GM19238 (cell line): ENCODE measurements at regions not wholly inside any gene's neighbourhood (a gene's known extent, or its start where the extent isn't known, plus 50 kb on each side); places are given as distances from the start of the nearest gene placed in this dataset.

Source experiments
- DNase-seq: peaks from one replicate; pipeline ENCODE4 v3.0.0; 2011; ENCODE audit warnings: low spot score; ENCODE audit not compliant: insufficient read length

DNA sequence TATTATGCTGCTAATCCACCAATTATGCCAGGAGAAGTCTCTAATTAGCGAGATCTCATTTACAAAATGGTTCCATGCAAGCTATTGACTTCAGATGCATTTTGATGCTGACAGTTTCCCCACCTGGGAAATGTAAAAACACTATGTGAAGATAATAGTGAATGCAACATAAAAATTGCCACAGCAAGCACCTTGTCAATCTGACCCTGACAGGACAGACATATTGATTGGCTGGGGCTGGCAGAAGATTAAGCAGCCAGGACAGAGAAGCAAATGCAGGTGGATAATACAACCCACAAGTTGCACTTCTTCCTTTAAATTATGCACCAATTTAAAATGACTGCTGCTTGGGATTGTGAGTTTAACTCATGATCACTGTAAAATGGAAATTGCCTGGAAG is 642.8 kb upstream of the POT1 start:
- DNase-seq, result no peak

DNA sequence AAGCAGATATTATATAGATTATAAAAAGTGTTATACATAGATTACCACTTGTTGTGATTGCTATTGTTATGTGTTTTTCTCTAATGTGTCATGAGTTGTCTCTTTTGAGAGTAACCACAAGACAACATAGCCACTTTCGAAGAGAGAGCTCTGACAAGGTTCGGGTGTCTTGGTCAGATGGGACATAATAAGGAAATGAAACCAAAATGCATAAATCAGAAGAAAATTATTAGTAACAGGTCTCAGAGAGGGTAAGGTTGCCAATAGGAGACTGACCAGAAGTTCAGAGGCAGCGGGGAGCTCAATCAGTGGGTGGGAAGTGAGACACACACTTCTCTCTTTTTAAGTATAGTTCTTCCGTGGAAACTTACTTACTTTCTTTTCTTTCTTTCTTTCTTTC is 639.2 kb upstream of the POT1 start:
- DNase-seq, result no peak

DNA sequence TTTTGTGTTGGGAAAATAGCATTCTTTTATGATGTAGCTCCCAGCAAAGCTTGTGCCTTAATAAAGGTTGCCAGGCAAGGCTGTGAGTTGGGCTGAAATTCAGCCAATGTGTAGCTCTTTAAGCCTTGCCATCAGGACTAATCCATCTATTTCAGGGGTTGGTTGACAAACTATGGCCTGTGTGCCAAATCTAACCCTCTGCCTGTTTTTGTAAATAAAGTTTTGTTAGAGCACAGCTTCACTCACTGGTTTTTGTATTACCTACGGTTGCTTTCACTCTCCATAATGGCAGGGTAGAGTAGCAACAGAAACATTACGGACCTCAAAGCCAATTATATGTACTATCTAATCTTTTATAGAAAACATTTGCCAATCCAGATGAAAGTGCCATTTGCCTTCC is 638.1 kb upstream of the POT1 start:
- DNase-seq, result no peak

DNA sequence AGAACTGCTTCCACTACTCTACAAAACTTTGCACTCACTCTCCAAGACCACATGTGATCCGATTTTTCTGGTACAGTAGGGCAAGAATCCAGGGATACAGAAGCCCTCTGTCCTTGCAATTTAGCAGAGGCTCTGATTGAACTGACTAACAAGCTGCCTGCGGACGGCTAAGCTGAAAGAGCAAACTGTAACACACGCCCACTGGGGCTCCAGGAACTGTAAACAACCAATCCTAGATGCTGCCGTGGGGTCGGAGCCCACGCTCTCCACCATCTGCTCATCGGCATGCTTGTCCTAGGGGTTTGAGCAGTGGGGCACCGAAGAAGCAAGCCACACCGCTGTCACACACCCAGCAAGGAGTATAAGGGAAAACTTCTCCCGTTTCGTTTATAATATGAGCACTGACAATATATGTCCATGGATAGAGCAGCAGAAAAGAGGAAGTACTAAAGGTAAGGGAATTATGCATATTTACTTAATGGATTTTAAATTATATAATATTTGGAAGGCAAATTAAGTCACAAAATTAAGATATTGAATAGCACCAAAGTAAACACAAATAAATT is 634.4 kb upstream of the POT1 start:
- DNase-seq, result no peak

DNA sequence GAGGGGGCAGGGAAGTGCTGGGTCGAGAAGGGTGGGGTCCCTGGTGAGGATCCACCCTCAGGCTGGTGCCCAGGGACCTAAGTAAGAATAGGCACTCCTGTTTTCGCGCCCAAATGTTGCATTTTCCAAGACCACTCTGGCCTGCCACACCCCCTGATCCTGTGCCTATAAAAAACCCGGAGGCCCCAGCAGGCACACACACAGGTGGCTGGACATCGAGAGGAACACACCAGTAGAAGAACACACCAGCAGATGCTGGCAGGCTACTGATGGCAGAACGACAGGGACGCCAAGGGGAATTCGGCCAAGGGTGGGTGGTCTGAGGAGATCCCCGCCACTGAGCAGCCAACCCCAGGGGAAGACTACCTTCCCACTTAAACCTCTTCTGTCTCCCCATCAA is 633.9 kb upstream of the POT1 start:
- DNase-seq, result no peak

DNA sequence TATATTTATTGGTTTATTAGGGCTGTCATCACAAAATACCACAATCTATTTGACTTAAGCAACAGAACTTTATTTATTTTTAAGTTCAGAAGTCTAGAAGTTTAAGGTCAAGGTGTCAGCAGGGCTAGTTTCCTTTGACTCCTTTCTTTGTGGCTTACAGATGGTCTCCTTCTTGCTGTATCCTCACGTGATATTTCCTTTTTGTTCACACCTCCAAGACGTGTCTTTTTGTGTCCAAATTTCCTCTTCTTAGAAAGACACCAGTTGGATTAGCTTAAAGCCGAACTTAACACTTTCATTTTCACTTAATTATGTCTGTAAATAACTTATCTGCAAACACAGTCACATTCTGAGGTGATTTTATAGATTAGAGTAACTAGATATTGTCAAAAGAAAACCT is 631.4 kb upstream of the POT1 start:
- no peak for DNase-seq

DNA sequence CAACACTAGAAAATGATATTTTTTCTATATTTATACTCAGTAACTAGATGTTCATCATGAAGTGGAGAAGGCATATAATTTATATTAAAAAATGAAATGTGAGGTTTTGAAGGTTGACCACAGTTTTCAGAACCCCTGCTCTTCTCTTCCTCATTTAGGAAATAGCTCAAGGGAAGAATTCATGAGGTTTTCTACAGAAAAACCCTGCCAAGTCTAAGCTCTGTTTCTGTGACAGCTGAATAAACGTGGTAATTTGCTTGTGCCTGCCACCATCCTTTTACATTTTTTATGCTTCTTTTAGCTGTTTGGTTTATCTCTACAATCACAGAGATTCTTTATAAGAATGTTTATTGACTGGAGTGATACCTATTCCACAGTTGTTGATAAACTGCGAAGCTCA is 630.3 kb upstream of the POT1 start:
- no peak for DNase-seq

DNA sequence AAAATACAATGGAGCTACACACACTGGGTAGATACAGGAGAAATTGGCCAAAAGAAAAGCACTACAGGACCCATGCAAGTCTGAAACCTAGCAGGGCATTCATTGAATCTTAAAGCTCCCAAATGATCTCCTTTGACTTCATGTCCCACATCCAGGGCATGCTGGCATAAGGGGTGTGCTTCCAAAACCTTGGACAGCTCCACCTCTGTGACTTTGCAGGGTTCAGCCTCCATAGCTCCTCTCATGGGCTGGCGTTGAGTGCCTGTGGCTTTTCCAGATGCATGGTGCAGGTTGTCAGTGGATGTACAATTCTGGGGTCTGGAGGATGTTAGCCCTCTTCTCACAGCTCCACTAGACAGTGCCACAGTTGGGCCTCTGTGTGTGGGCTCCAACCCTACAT is 626.3 kb upstream of the POT1 start:
- no peak for DNase-seq

DNA sequence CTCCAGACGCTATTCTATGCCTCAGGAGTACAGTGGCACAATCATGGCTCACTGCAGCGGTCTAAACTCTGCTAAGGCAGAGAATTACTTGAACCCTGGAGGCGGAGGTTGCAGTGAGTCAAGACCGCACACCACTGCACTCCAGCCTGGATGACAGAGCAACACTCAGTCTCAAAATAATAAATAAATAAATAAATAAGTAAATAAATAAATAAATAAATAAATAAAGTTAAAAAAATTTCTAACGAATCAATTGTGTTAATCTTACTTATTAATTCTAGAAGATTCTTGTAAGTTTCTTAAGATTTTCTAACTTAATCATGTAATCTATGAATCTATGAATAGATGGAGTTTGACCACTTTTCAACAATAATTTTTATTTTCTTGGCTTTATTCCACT is 621.4 kb upstream of the POT1 start:
- no peak for DNase-seq

DNA sequence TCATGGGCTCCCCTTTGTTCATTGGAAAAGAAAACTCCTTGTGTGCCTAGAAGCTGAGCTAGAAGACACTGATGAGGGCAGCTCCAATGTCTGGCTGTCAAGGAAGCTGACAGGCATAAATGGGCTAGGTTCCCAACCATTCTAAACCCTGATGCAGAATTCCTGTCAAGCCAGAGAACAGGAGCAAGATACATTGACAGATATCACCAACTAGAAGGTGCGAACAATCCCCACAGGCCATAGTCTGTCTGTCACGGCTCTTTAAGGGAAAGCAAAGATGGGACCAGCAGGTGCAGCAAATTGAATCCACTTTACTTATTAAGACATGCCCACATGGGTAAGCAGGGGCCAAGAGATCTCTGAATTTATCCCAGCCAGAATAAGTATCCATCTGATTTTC is 617.9 kb upstream of the POT1 start:
- DNase-seq, result no peak

DNA sequence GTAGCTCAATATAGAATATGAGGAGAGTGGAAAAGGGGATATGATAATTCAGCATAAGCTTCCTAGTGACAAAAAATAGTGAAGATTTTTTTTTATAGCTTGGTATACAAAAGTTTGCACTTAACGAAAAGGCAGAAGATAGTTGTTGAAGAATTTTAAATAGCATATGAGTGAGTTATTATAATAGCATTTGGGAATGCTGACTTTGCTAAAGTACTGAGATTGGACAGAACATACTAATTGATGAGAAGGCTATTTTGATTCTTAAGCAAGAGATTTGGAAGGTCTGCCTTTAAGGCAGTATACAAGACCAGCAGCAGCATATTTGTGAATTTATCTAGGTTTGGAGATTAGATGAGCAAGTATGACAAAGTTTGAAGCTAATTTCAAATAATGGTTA is 600.9 kb upstream of the POT1 start:
- DNase-seq, result no peak

DNA sequence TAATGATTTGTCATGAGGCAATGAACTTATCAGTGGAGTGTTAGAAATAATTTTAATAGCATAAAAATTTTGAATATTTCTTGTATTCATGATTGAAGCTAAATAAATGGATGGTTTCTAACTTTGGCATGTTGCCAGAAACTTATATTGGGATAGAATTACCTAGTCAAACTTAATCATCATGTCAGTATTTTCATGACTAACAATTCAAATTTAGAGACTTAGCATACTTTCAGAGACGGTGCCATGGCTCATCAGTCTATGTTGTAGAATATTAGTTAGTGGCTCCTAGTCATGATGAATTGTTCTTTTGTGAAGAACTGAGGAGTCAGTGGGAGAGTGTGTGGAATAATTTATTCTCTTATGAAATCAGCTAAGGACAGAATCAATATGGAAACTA is 599.6 kb upstream of the POT1 start:
- DNase-seq, result no peak

DNA sequence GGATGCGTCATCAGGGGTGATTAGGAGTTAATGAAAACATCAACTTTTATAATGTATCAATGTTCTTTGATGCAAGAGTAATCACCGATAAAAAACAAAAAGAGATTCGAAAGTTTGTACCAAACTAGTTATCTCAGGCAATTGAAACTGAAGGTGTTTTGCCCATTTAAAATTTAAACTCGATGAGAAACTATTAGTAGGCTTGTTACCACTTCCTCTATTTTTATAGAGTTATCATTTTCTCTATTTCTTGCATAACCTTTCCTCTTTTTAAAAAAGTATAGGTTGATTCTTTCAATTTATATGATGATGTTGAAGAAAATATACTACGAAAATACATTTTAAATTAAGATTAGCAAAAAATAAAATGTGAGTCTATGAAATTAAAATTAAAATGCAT is 597.3 kb upstream of the POT1 start:
- DNase-seq, result no peak

DNA sequence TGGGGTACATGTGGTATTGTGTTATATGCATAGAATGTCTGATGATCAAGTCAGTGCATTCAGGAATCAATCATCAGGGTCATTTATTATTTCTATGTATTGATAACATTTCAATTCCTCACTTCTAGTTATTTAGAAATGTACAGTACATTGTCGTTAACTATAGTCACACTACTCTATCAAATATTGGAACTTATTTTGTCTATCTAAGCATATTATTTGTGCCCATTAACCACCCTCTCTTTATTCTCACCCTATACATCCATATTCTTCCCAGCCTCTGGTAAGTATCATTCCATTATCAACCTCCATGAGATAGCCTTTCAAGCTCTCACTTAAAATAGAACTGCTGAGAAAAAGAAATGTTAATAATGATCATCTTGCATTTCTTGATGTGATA is 596.5 kb upstream of the POT1 start:
- no peak for DNase-seq

DNA sequence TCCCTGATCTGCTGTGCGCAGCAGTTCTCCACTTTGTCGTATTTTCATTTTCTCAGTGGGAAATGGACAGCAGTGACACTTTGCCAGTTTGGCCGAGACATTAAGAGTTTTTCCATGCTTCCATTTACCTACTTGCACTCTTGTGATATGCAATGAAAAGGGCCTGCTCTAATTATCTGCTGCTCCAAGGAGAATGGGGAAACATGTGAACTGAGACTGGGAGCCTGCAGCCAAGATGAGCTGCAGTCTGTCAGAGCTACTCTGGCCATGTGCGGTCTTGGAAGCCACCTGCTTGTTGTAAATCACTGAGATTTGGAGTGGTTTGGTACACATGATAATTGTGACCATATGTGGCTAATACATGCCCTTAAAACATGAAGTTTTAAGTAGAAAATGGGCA is 586.6 kb upstream of the POT1 start:
- DNase-seq, result no peak

DNA sequence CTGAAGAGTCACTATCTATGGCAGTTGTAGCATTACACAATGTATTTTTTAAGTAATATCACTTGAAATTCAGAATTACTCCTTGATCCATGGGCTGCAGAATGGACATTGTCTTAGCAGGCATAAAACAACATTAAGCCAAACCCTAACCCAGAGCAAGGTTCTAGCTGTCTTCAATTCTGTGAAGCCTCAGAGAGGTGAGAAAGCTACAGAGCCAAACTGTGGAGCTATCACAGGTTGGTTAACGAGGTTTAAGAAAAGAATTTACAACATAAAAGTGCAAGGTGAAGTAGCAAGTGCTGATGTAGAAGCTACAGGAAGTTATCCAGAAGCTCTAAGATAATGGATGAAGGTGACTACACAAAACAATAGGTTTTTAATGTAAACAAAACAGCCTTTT is 582.7 kb upstream of the POT1 start:
- DNase-seq, result no peak

DNA sequence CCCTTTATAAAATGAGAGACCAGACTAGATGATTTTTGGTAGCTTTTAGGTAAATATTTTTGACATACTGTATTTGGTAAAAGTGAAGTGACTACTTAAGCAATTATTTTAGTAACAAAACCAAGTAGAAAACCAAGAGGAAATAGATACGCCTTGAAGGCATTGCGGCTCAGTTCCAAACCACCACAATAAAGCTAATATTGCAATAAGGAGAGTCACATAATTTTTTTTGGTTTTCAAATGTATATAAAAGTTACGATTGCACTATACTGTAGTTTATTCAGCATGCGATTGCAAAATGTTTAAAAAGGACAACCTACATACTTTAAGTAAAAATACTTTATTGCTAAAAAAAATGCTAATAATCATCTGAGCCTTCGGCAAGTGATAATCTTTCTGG is 581.7 kb upstream of the POT1 start:
- no peak for DNase-seq

DNA sequence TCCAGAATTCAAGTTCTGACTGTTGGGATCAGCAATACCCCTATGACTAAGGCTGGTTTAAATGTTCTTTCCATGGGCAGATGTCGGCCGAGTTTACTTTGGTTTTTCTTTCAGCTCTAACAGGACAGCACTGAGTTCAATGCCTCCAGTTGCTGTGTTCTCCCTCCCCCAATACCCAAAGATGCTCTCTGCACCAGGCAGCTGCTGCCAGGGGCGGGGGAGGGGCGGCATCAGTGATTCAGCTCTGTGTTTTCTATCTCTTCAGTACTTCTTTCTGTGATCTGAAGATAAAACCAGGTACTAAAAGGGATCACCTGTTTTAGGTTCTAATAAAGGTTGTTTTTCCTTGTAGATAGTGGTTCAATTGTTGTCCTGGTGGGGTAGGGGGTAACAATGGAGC is 576.7 kb upstream of the POT1 start:
- DNase-seq, result no peak

DNA sequence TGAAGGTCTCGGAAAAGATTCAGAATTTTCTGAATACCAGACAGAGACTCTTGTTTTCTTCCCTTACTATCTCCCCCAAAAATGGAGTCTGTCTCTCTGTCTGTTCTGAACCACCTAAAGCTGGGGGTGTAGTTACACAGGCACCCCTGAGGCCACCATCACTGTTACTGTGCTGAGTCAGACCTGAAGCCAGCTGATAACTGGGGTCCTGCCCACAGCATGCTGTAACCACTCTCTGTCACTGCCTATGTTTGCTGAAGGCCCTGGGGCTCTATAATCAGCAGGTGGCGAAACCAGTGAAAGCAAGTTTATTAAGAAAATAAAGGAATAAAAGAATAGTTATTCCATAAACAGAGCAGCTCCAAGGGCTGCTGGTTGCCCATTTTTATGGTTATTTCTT is 575.2 kb upstream of the POT1 start:
- no peak for DNase-seq

DNA sequence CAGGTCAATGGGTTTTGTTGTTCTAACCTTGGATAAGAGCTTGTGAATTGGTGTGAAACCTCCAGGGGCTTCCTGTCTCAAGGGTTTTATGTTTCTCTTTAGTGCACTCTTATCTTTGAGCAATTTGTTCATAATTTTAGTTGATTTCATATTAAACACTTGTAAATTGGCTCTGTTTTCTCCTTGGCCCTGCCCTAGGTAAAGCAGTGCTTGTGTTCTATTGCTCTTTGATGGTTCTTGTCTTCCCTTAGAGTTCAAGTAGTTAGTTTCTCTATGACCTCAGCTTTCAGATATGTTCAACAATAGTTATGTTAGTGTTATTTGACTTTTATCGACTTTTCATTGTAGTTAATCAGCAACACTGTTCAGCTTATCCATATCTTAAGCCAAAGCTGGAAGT is 566.4 kb upstream of the POT1 start:
- no peak for DNase-seq

DNA sequence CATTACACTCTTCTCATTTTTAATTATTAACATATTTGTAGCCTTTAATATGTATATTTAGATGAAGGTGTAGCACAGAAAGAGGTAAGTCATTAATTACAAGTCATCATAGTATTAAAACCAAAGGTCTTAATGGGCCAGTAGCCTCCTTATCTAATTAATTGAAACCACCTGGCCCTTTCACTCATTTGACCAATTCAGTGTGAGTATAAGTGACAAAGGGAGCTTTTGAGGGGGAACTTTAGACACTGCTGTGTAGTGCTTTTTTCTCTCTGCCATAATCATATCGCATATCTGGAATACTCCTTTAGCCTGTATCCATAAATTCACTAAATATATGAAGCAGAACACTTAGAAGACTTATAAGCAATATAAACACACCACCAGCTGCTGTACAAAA is 562.9 kb upstream of the POT1 start:
- DNase-seq, result no peak

DNA sequence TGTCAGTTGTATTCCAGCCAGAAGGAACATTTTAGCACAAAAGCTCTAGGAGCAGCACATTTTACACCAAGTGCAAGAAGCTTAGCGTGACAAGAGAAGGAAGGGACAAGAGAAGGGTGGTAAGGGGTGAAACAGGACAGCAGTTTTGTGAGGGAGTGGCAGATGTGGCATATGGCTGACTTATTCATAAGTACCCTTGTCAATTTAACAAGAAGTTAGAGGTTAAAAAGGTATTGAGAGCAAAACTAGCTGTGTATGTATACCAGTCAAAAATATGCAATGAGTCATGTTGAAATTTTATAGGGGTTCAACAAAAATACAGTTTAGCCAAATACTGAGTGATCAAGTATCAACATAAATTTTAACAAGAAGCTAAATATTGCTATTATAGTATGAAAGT is 561.5 kb upstream of the POT1 start:
- no peak for DNase-seq

DNA sequence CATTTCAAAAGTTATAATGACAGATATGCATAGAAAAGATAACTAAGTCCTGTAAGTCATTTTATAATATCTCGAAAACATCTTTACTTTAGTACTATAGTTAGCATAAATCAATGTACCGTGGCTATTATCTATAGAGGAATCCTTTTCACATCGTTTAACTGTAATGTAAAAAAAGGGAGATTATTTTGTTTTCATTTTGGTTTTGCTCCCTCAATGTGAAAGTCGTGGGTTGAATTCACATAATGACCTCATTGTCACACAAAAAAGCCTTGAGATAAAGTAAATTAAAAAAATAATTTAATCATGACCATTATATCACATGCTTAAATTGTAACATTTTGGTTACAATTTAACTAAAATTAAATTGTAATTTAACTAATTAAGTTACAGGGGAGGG is 560.5 kb upstream of the POT1 start:
- no peak for DNase-seq

DNA sequence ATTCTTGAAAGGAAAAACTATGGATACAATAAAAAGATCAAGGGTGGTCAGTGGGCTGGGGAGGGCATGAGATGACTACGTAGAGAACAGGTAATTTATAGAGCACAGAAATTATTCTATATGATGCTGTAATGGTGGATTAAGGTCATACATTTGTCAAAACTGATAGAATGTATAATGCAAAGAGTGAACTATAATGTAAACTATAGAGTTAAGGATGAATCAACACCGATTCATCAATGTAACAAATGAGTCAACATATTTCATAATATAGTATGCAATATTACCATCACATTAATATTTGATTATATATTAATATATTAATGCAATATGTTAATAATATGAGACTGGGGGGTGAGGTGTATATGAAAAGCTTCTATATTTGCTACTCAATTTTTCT is 555.6 kb upstream of the POT1 start:
- DNase-seq, result no peak

DNA sequence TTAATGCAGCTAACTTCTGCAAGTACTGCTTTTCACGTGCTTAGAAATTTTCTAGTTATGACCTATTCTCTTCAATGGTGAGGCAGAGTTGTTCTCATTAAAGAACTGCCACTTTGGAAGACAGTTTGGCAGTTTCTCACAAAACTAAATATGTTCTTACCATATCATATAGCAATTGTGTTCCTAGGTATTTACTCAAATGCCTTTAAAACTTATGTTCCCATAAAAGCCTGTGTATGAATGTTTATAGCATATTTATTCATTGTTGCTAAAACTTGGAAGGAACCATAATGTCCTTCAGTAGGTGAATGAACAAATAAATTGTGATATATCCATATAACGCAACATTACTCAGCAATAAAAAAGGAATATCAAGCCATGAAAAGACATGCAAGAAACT is 555.1 kb upstream of the POT1 start:
- no peak for DNase-seq
